ENCODE measurements at regions not wholly inside any gene's neighbourhood (a gene's known extent, or its start where the extent isn't known, plus 50 kb on each side); places are given as distances from the start of the nearest gene placed in this dataset.

- H3K9ac ChIP-seq (ENCODE audit: low read depth in 2 of 2, low read length in 2 of 2): no peak overlapping the region
- no peak overlapping the region for H3K27ac ChIP-seq
- H3K27me3 ChIP-seq: no peaks in the 10 kb centered on the region
- no peaks in the 10 kb centered on the region for H3K4me1 ChIP-seq
- intact Hi-C loops (cut with DNase I): no loop called here
- H3K4me3 ChIP-seq: no peak overlapping the region
- no peaks in the 10 kb centered on the region for H3K36me3 ChIP-seq
- H3K9me3 ChIP-seq: no peaks in the 10 kb centered on the region
- no peak for TF ChIP-seq CTCF (IDR thresholded peaks at IDR 0.05)
- DNase-seq: no peak
Measured at GRCh38 chr2:84373391-84373790, 85.7 kb downstream of the SUCLG1 start.

DNA sequence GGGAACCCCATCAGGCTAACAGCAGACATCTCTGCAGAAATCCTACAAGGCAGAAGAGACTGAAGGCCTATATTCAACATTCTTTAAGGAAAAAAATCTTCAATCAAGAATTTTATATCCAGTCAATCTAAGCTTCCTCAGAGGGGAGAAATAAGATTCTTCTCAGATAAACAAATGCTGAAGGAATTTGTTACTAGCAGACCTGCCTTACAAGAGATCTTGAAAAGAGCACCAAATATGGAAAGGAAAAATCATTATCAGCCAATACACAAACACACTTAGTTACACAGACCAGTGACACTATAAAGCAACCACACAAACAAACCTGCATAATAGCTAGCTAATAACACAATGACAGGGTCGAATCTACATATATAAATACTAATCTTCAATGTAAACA is 96.5 kb downstream of the SUCLG1 start:
- H3K4me1 ChIP-seq: no peaks in the 10 kb centered on the region
- no peak for TF ChIP-seq CTCF (IDR thresholded peaks at IDR 0.05)
- no peaks in the 10 kb centered on the region for H3K27me3 ChIP-seq
- intact Hi-C loops (cut with DNase I): no loop called here
- H3K4me3 ChIP-seq: no peak overlapping the region
- no peak for DNase-seq
- no peak overlapping the region for H3K27ac ChIP-seq
- no peak overlapping the region for H3K9ac ChIP-seq (ENCODE audit: low read depth in 2 of 2, low read length in 2 of 2)
- H3K36me3 ChIP-seq: no peaks in the 10 kb centered on the region
- no peaks in the 10 kb centered on the region for H3K9me3 ChIP-seq

GRCh38 chr2:84338069-84338468 is 121.0 kb downstream of the SUCLG1 start:
- no peaks in the 10 kb centered on the region for H3K4me1 ChIP-seq
- H3K27ac ChIP-seq: no peak overlapping the region
- intact Hi-C loops (cut with DNase I): no loop called here
- no peak for DNase-seq
- H3K4me3 ChIP-seq: no peak overlapping the region
- H3K36me3 ChIP-seq: no peaks in the 10 kb centered on the region
- H3K9ac ChIP-seq (ENCODE audit: low read depth in 2 of 2, low read length in 2 of 2): no peak overlapping the region
- H3K27me3 ChIP-seq: no peaks in the 10 kb centered on the region
- H3K9me3 ChIP-seq: no peaks in the 10 kb centered on the region
- no peak for TF ChIP-seq CTCF (IDR thresholded peaks at IDR 0.05)

DNA sequence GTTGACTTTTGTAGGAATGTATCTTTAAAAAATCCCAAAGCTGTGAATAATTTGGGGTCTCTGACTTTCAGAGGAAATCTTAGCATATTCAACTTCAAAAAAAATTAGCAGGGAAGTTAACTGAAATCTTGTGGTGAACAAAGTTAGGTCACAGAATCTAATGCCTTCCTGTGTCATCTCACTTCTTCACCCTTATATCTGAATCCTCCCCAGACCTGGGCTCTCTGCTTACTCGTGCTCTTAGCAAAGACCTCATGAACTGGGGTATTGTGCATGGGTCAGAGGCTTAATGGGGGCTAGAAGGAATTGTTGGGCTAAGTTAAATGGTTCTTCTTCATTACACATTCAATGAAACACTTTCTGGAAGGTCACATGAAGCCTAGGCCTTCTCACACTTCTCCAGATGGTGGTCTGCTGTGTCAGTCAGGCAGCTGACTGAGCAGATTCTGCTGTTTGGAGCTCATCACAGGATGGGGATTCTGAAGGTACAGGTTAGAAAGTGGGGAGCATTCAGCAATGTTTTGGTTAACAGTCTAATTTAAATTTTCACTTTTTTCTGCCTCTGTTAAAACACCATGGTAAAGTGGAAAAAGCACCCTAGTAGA is 131.3 kb downstream of the SUCLG1 start:
- H3K27ac ChIP-seq: no peak overlapping the region
- H3K4me3 ChIP-seq: no peak overlapping the region
- no peak for TF ChIP-seq CTCF (IDR thresholded peaks at IDR 0.05)
- no peak for DNase-seq
- H3K36me3 ChIP-seq: no peaks in the 10 kb centered on the region
- no peaks in the 10 kb centered on the region for H3K4me1 ChIP-seq
- H3K9me3 ChIP-seq: no peaks in the 10 kb centered on the region
- H3K9ac ChIP-seq (ENCODE audit: low read depth in 2 of 2, low read length in 2 of 2): no peak overlapping the region
- no peaks in the 10 kb centered on the region for H3K27me3 ChIP-seq
- intact Hi-C loops (cut with DNase I): no loop called here

DNA sequence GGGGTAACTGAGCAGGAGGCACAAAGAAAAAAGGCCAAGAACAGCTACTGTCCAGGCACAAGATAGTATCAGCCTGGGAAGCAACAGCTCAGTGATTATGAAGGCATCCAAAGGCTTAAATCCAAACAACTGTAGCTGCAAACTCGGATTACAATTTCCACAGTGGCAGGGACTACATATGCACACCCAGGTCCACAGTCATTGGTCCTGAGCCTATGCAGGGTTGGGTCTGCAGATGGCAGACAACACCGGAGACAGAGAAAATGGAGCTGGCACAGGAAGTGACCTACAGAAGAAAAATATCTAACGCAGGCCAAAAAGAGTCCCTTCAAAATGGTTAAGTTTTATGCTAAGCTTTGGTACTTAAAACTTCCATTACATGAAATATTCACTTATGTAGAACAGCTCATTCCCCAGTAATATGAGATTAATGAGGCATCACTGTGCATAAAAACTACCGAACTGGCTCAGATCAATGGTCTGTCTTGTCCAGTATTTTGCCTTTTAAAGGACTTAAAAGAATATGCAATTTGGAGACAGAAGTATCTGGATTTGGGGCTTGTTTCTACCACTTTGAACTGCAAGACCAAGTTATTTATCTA is 132.1 kb downstream of the SUCLG1 start:
- no peak for TF ChIP-seq CTCF (IDR thresholded peaks at IDR 0.05)
- intact Hi-C loops (cut with DNase I): no loop called here
- H3K4me1 ChIP-seq: no peaks in the 10 kb centered on the region

More for the DNA sequence above, 132.1 kb downstream of the SUCLG1 start:
- Histone ChIP-seq H3K27ac (no peak overlapping the region), H3K9ac (ENCODE audit: low read depth in 2 of 2, low read length in 2 of 2) (no peak overlapping the region), H3K27me3 (no peaks in the 10 kb centered on the region), H3K36me3 (no peaks in the 10 kb centered on the region), H3K9me3 (no peaks in the 10 kb centered on the region), H3K4me3 (no peak overlapping the region)
- DNase-seq: no peak
